Activated T-cell treated with anti-CD3 and anti-CD28 coated beads, Interleukin-2, amount 50 U/mL, for 72 hours (primary cell): ENCODE measurements at regions not wholly inside any gene's neighbourhood (a gene's known extent, or its start where the extent isn't known, plus 50 kb on each side); places are given as distances from the start of the nearest gene placed in this dataset.
"Not testable (repeated sequence)": the region's sequence is repeated elsewhere in the genome, so short reads cannot be mapped to it uniquely, and the experiment has no call there.

Source experiments
- ATAC-seq, 2 donors: fragments of 150-1000 bp; cut with Tn5 transposase; replicated peaks in 1 of 2; 2 replicates each; pipeline ENCODE4 v1.10.0; 2021; ENCODE audit warnings: moderate library complexity in 2 of 2, mild to moderate bottlenecking in 1 of 2
- DNase-seq, 2 donors: peaks; one replicate each; pipeline ENCODE4 v3.0.0; 2021 to 2022; ENCODE audit warnings: mixed read lengths in 1 of 2
- H3K27ac Mint-ChIP-seq: one replicate; pipeline ENCODE4 v1.8.0; 2022; ENCODE audit warnings: mild to moderate bottlenecking, moderate library complexity, mixed read lengths
- H3K27me3 Mint-ChIP-seq: one replicate; pipeline ENCODE4 v1.8.0; 2022; ENCODE audit warnings: low read depth, mixed read lengths
- H3K36me3 Mint-ChIP-seq, 2 donors: one replicate each; pipeline ENCODE4 v1.8.0; 2022; ENCODE audit warnings: mixed read lengths in 2 of 2, mild to moderate bottlenecking in 1 of 2; ENCODE audit not compliant: insufficient read depth in 2 of 2
- H3K4me1 Mint-ChIP-seq: one replicate; pipeline ENCODE4 v1.8.0; 2022; ENCODE audit warnings: low read depth, mixed read lengths
- H3K4me3 Mint-ChIP-seq, 2 donors: one replicate each; pipeline ENCODE4 v1.8.0; 2022; ENCODE audit warnings: mild to moderate bottlenecking in 2 of 2, mixed read lengths in 2 of 2, moderate library complexity in 2 of 2
- H3K9me3 Mint-ChIP-seq, 2 donors: one replicate each; pipeline ENCODE4 v1.8.0; 2022; ENCODE audit warnings: mixed read lengths in 2 of 2

DNA sequence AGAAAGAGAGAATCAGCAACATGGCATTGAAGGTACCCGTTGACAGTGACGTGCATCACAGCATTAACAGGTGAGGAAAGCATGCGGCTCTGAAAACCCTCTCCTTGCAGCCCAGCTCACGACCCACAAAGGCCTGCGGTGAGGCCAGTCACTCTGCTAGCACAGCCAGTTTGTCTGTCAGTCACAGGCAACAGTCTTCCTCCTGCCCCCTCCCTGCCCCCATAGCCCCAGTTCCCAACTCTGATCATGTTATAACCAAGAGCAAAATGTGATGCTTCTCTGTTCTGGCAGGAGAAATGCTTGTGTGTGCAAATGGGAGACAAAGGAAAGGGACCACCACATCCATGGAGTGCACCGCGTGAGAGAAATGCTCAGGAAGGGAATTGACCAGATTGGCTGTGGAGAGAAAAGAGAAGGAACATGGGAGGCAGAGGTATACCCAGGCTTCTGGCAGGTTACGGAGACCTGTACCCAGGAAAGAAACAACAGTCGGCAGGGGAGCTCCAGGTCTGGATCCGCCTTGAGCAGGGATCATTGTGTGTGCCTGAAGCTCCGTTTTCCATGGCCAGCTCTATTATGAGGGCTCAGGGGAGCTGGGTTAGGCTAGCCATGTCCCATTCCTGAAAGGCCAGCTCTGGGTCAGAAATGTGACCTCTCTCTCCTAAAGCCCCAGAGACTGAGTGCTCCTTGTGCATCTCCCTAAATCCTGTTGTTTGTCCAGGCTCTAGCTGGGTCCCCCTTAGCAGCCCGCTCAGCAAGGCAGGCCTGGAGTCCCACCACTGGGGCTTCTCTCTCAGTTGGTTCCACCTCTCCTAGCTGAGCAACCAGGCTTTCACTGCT lies 139.7 kb upstream of the MAMLD1 start:
- ATAC-seq: no peak
- Mint-ChIP-seq H3K36me3 (no peaks in the 10 kb centered on the region), H3K27me3 (peaks cover 42% of the 10 kb centered on the region), H3K9me3 (no peaks in the 10 kb centered on the region), H3K27ac (no peak overlapping the region), H3K4me3 (no peak overlapping the region), H3K4me1 (no peaks in the 10 kb centered on the region)
- no peak for DNase-seq

DNA sequence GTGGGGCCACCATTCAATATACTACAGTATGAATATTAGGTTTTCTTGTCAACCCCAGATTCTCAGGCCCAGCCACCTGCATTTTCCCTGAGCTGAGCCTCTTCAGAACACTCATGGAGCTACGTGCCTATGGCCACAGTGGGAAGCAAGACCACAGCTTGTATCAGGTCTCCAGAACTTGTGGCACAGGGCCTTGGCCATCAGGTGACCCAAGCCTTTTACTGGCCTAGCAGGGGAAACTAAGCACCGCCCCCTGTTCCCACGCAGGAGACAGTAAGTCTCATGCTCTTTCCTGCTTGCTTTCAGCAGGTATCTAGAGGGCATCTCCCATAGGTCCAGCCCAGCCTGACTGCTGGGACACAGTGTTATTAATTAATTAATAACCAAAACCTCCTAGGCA lies 138.4 kb upstream of the MAMLD1 start:
- H3K4me3 Mint-ChIP-seq: no peak overlapping the region
- no peaks in the 10 kb centered on the region for H3K36me3 Mint-ChIP-seq
- no peaks in the 10 kb centered on the region for H3K9me3 Mint-ChIP-seq
- ATAC-seq (no peak), DNase-seq (no peak)
- H3K4me1 Mint-ChIP-seq: no peaks in the 10 kb centered on the region
- H3K27ac Mint-ChIP-seq: no peak overlapping the region
- peaks cover 45% of the 10 kb centered on the region for H3K27me3 Mint-ChIP-seq

DNA sequence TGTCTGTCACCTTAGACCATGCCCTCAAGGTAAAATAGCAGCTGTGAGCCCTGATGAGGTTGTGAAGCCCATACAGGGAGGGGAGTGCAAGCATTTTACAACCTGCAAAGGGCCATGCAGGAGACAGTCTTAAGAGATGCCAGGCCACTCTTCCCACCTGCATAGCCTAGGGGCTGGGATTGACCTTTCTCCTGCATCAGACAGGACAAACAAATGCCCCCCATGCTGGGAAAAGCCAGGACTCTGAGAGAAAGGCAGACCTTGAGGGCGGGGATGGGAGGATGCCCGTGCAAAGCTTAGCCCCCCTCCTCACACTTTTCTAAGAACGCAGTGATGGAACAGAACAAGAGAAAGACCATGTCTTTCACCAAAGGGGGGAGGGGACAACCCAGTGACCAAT lies 137.9 kb upstream of the MAMLD1 start:
- H3K36me3 Mint-ChIP-seq: no peaks in the 10 kb centered on the region
- DNase-seq (no peak), ATAC-seq (no peak)
- no peak overlapping the region for H3K4me3 Mint-ChIP-seq
- H3K9me3 Mint-ChIP-seq: no peaks in the 10 kb centered on the region
- H3K4me1 Mint-ChIP-seq: no peaks in the 10 kb centered on the region
- H3K27ac Mint-ChIP-seq: no peak overlapping the region
- peaks cover 46% of the 10 kb centered on the region for H3K27me3 Mint-ChIP-seq

DNA sequence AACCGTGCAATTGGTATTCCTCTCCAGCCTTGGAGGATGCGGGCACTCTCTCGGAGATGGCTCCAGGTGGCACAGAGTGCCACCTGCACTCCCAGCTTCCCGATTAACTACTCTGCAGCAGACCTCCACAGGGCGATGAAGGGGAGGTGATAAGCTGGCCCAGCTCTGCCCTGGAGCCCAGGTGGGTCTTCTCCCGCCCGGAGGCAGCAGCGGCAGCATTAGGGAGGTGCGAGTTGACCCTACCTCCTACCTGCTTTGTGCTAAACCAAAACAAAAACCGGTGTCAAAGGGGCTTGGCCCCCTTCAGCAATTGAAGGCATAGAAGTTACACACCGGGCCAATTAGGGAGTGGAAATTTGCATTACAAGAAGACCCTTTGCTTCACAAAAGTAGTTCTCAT lies 137.4 kb upstream of the MAMLD1 start:
- H3K9me3 Mint-ChIP-seq: no peaks in the 10 kb centered on the region
- H3K27me3 Mint-ChIP-seq: peaks cover 46% of the 10 kb centered on the region
- DNase-seq (no peak), ATAC-seq (no peak)
- H3K4me3 Mint-ChIP-seq: no peak overlapping the region
- no peak overlapping the region for H3K27ac Mint-ChIP-seq
- no peaks in the 10 kb centered on the region for H3K36me3 Mint-ChIP-seq
- no peaks in the 10 kb centered on the region for H3K4me1 Mint-ChIP-seq

DNA sequence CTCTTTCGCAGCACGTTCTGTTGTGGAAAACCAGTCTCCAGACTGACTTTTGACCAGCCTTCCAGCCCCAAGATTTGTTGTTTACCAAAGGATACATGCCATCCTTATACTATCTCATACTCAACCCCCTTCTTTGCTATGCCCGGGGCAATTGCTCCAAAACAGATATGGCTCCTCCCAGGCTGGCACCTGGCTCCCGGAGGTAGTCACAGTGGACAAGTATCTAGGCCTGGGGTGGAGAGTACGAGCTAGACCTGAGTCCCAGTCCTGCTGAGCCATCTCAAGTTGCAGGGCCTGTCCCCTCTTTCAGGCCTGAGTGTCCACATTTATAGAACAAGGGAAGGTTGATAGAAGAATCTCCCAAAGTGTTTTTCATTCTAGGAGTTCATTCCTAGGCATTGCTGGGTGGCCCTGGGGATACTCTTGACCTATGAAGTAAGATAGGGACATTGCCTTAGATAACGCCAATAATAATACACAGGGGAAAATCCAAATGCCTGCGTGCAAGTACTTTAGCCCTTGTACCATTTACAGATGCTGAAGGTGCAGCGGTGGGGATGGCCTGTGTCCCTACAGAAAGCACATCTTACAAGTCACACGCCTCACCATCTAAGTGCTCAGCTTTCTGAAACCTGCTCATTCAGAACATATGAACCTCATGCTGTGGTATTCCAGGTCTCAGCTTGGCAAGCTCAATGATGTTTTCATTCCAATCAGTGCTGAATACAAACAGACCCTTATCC lies 136.7 kb upstream of the MAMLD1 start:
- ATAC-seq (no peak), DNase-seq (no peak)
- H3K36me3 Mint-ChIP-seq: no peaks in the 10 kb centered on the region
- no peak overlapping the region for H3K4me3 Mint-ChIP-seq
- H3K9me3 Mint-ChIP-seq: no peaks in the 10 kb centered on the region
- no peaks in the 10 kb centered on the region for H3K4me1 Mint-ChIP-seq
- H3K27ac Mint-ChIP-seq: no peak overlapping the region
- peaks cover 46% of the 10 kb centered on the region for H3K27me3 Mint-ChIP-seq

DNA sequence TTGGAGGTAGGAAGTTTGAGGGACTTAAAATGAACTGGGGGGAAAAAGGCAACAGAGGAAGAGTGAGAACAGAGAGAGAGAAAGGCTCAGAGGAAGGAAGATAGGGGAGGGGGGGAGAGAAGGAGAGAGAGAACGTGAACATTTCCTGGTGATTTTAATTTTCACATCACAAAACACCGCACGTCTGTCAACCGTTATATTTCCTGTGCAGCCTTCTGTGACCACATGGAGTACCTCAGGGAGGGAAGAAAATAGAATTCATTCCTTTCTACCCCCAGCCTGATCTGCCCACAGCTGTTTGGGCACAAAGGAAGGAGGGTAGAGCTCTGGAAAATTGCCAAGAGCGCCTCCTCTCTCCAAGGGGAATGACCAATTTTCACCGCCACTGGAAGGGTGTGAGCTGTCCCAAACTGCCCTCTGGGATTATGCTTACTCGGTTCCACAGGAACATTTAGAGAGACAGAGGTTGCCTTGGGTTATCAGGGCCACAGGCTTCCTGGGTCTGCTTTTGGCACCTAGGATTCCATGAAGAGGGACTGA lies 135.7 kb upstream of the MAMLD1 start:
- H3K36me3 Mint-ChIP-seq: no peaks in the 10 kb centered on the region
- DNase-seq (no peak), ATAC-seq (no peak)
- no peaks in the 10 kb centered on the region for H3K9me3 Mint-ChIP-seq
- no peaks in the 10 kb centered on the region for H3K4me1 Mint-ChIP-seq
- H3K27me3 Mint-ChIP-seq: peaks cover 47% of the 10 kb centered on the region
- H3K27ac Mint-ChIP-seq: no peak overlapping the region
- H3K4me3 Mint-ChIP-seq: no peak overlapping the region

DNA sequence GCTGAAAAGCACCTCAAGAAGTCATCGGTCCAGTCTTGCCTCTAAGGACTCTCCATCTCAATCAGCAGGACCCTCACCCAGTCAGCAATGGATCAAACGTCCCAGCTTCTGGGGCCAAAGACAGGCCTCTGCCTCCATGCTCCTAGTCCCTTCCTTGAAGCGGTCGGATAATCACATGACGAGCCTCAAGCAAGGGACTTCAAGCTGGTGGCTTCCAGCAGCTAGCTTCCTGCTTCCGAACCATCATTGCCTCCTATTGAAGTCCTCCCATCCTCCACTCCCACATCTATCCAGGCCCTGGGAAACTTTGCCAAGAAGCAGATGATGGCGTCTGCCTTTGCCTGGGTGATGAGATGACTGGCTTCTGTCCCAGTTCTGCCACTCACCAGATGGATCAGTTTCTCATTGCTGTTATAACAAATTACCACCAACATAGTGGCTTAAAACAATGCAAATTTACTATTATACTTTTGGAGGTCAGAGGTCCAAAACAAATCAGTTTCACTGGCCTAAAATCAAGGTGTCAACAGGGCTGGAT lies 135.2 kb upstream of the MAMLD1 start:
- H3K36me3 Mint-ChIP-seq: no peaks in the 10 kb centered on the region
- ATAC-seq (no peak), DNase-seq (no peak)
- H3K27ac Mint-ChIP-seq: no peak overlapping the region
- H3K27me3 Mint-ChIP-seq: peaks cover 52% of the 10 kb centered on the region
- H3K9me3 Mint-ChIP-seq: no peaks in the 10 kb centered on the region
- H3K4me3 Mint-ChIP-seq: no peak overlapping the region
- no peaks in the 10 kb centered on the region for H3K4me1 Mint-ChIP-seq

DNA sequence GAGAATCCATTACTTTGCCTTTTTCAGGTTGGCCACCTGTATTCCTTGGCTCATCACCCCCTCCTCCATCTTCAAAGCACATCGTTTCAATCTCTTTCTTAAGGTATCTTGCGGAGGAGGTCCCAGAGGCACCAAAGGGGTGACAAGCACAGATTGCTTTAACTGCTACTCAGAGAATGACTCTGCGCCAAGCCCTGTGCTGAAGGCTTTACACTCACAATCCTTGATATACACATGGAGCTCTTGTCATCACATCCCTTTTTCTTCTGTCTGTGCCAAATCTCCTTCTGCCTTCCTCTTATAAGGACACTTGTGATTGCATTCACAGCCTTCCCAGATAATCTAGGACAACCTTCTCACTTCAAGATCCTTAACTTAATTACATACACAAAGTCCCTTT lies 134.7 kb upstream of the MAMLD1 start:
- no peak for DNase-seq
- Mint-ChIP-seq H3K4me3 (no peak overlapping the region), H3K36me3 (no peaks in the 10 kb centered on the region), H3K4me1 (no peaks in the 10 kb centered on the region), H3K27me3 (peaks cover 53% of the 10 kb centered on the region), H3K27ac (no peak overlapping the region), H3K9me3 (no peaks in the 10 kb centered on the region)
- no peak for ATAC-seq

DNA sequence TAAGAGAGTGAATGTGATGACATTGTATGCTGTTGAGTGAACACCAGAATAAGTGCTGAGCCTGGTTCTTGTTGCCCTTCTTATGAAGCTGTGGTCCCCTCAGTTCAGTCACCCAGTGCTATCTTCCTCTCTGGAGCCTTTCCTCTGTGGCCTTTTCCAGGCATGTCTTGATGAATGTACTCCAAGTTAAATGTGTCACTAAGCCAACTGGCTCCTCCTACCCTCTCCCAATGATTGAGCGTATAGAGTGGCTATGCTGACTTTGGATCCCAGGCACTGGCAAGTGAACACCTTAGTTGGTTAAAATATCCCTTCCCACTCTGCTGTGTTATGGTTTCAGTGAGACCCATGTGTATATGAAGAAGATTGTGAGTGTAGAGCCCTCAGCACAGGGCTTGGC lies 134.1 kb upstream of the MAMLD1 start:
- H3K4me3 Mint-ChIP-seq: no peak overlapping the region
- H3K36me3 Mint-ChIP-seq: no peaks in the 10 kb centered on the region
- no peaks in the 10 kb centered on the region for H3K9me3 Mint-ChIP-seq
- peaks cover 51% of the 10 kb centered on the region for H3K27me3 Mint-ChIP-seq
- no peaks in the 10 kb centered on the region for H3K4me1 Mint-ChIP-seq
- ATAC-seq: no peak
- no peak for DNase-seq
- H3K27ac Mint-ChIP-seq: no peak overlapping the region

DNA sequence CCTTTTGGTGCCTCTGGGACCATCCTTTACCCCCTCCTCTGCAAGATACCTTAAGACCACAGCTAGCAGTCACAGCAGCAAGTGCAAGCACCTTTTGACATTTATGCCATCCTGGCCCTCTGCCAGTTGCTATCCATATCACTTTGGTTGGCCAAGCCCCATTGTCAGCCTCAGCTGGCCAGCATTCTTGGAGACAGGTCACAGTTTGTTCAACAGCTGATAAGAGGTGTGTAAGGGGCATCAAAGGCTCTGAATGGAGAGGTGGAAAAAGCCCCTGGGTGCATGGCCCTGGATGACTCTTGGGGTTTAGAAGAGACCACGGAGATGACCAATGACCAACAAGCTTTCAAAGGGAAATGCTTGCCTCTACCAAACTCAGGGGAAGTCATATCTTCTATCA lies 133.6 kb upstream of the MAMLD1 start:
- Mint-ChIP-seq H3K4me1 (no peaks in the 10 kb centered on the region), H3K27ac (no peak overlapping the region), H3K36me3 (no peaks in the 10 kb centered on the region), H3K4me3 (no peak overlapping the region), H3K9me3 (no peaks in the 10 kb centered on the region), H3K27me3 (peaks cover 50% of the 10 kb centered on the region)
- no peak for DNase-seq
- ATAC-seq: no peak

DNA sequence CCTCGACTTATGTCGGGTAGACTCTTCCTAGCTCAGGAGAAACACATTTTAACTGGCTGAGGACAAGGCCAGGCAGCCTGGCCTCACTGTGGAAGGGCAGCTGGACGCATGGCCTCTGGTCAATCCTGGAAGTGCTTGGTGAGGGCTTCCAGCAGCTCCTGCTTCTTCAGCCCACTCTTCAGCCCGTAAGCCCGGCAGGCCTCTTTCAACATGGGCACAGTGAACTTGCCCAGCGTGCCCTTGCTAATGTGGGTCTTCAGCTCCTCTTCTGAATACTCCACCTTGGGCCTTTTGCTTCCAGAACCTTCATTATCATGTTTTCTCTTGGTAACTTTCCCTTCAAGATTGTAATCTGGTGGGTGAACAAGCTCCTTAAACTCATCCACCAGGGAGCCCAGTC lies 132.2 kb upstream of the MAMLD1 start:
- H3K36me3 Mint-ChIP-seq, H3K9me3 Mint-ChIP-seq, ATAC-seq, H3K4me3 Mint-ChIP-seq, H3K4me1 Mint-ChIP-seq, DNase-seq, H3K27ac Mint-ChIP-seq: not testable (repeated sequence)
- peaks cover 54% of the 10 kb centered on the region for H3K27me3 Mint-ChIP-seq

DNA sequence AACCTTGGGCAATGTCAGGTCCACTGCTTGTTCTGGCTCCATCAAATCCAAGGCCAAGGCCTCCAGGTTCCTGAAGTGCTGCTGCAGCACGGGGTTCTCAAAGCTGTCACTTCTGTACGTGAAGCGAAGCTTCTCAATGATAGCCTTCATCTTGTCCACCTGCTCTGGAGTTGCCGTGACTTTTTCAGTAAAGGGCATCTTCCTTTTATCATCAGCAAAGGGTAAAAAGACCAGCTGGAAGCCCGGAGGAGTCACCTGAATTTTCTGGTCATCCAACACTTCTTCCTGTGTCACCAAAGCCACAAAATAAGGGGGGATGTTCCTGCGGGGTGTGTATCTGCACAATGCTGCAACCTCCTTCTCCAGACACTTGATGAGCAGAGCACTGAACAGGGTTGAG lies 131.7 kb upstream of the MAMLD1 start:
- H3K36me3 Mint-ChIP-seq, H3K4me1 Mint-ChIP-seq, H3K27ac Mint-ChIP-seq, DNase-seq, H3K9me3 Mint-ChIP-seq, H3K4me3 Mint-ChIP-seq, ATAC-seq: not testable (repeated sequence)
- peaks cover 54% of the 10 kb centered on the region for H3K27me3 Mint-ChIP-seq

DNA sequence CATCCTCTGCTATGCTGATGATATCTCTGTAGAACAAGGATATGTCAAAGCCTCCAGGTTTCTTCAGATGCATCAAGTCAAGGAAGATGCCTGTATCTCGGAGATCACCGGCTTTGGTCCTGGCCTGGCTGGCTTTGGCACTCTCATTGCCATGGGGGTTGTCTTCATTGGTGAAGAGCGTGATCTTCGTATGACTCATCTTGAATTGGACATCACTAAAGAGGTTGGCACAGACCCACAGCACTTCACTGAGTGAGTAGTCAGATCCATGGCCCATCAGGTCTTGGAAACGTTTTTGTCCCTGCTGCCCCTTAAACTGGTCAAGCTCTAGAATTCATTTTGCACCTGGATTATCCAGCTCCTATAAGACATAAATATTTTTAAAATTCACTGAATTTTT lies 130.9 kb upstream of the MAMLD1 start:
- peaks cover 49% of the 10 kb centered on the region for H3K27me3 Mint-ChIP-seq
- not testable (repeated sequence) for H3K27ac Mint-ChIP-seq, H3K36me3 Mint-ChIP-seq, H3K4me3 Mint-ChIP-seq, H3K9me3 Mint-ChIP-seq, H3K4me1 Mint-ChIP-seq, DNase-seq, ATAC-seq
